H1 (cell line): ENCODE measurements at regions not wholly inside any gene's neighbourhood (a gene's known extent, or its start where the extent isn't known, plus 50 kb on each side); places are given as distances from the start of the nearest gene placed in this dataset.

ENCODE experiments used
- CTCF ChIA-PET: fragments of 300-600 bp; sonication (Branson Sonifier 250); formaldehyde crosslinking; loops from one replicate; lab custom pipeline; 2021; ENCODE audit not compliant: partially characterized antibody; lab: Charles Lee
- POLR2A ChIA-PET: fragments of 300-600 bp; sonication (Branson Sonifier 250); formaldehyde crosslinking; loops from one replicate; lab custom pipeline; 2021; ENCODE audit warnings: inconsistent platforms; ENCODE audit not compliant: partially characterized antibody; lab: Charles Lee
- DNase-seq, 2 experiments: peaks; one replicate each; pipeline versions ENCODE4 v3.0.0 to v3.0.0-alpha.2; 2010 to 2022; ENCODE audit warnings: low spot score in 2 of 2, low read depth in 1 of 2, mixed read lengths in 1 of 2
- FAIRE-seq: peaks from 2 replicates; lab custom pipeline; 2011; peaks lifted over from hg19 to GRCh38; lab: Jason Lieb, UNC
- H2AFZ ChIP-seq: 2 replicates; pipeline ENCODE4 v1.8.1; 2012; ENCODE audit warnings: low read length, inconsistent platforms
- H2AK5ac ChIP-seq: 2 replicates; pipeline ENCODE4 v1.6.1; 2013; ENCODE audit warnings: low read depth, low read length
- H2BK120ac ChIP-seq: replicated peaks from 2 replicates; pipeline ENCODE3; 2013; ENCODE audit warnings: low read depth, low read length, inconsistent platforms
- H2BK12ac ChIP-seq: 2 replicates; pipeline ENCODE4 v1.6.1; 2013; ENCODE audit warnings: low read depth, low read length
- H2BK15ac ChIP-seq: 2 replicates; pipeline ENCODE4 v1.6.1; 2013; ENCODE audit warnings: low read length
- H2BK20ac ChIP-seq: 2 replicates; pipeline ENCODE4 v1.6.1; 2013; ENCODE audit warnings: low read length
- H2BK5ac ChIP-seq: 2 replicates; pipeline ENCODE4 v1.6.1; 2013; ENCODE audit warnings: low read depth, low read length
- H3K14ac ChIP-seq: 2 replicates; pipeline ENCODE4 v1.6.1; 2013; ENCODE audit warnings: inconsistent platforms; ENCODE audit not compliant: insufficient read length
- H3K18ac ChIP-seq: 2 replicates; pipeline ENCODE4 v1.6.1; 2013; ENCODE audit warnings: low read length; ENCODE audit errors: extremely low read depth
- H3K23ac ChIP-seq: 2 replicates; pipeline ENCODE4 v1.6.1; 2013; ENCODE audit warnings: inconsistent platforms; ENCODE audit not compliant: insufficient read length
- H3K23me2 ChIP-seq: 2 replicates; pipeline ENCODE4 v1.6.1; 2013; ENCODE audit warnings: low read depth, low read length
- H3K27ac ChIP-seq: 2 replicates; pipeline ENCODE4 v1.6.1; 2011; ENCODE audit warnings: low read depth, low read length, inconsistent platforms
- H3K27me3 ChIP-seq, 4 experiments: replicated peaks in 1 of 4; 1 replicate in 1 of 4; 2 replicates in 3 of 4; pipeline versions ENCODE4 v1.6.1 to v1.8.1; 2011 to 2013; ENCODE audit warnings: low read length in 3 of 4, mild to moderate bottlenecking in 3 of 4, inconsistent platforms in 2 of 4, mixed read lengths in 2 of 4, moderate library complexity in 1 of 4; ENCODE audit not compliant: control insufficient read depth in 3 of 4, insufficient read depth in 3 of 4; ENCODE audit errors: extremely low read depth in 1 of 4
- H3K36me3 ChIP-seq, 4 experiments: 2 replicates each; pipeline versions ENCODE4 v1.6.1 to v1.8.1; 2011 to 2013; ENCODE audit warnings: mild to moderate bottlenecking in 4 of 4, low read length in 3 of 4, moderate library complexity in 2 of 4, control low read depth in 1 of 4, inconsistent platforms in 1 of 4; ENCODE audit not compliant: insufficient read depth in 4 of 4, control insufficient read depth in 2 of 4
- H3K4ac ChIP-seq: replicated peaks from 2 replicates; pipeline ENCODE3; 2013; ENCODE audit warnings: low read length, low read depth, mixed read lengths, inconsistent platforms; ENCODE audit not compliant: insufficient read length
- H3K4me1 ChIP-seq, 4 experiments: replicated peaks in 1 of 4; 1 replicate in 1 of 4; 2 replicates in 3 of 4; pipeline versions ENCODE4 v1.6.1 to v1.8.1; 2011 to 2013; ENCODE audit warnings: low read length in 3 of 4, inconsistent platforms in 2 of 4, mixed read lengths in 1 of 4; ENCODE audit not compliant: insufficient read depth in 4 of 4, control insufficient read depth in 3 of 4
- H3K4me2 ChIP-seq, 2 experiments: 2 replicates each; pipeline versions ENCODE4 v1.6.1 to v1.8.1; 2011 to 2013; ENCODE audit warnings: low read depth in 2 of 2, low read length in 2 of 2, control low read depth in 1 of 2, inconsistent platforms in 1 of 2, mild to moderate bottlenecking in 1 of 2; ENCODE audit not compliant: insufficient read depth in 1 of 2
- H3K4me3 ChIP-seq, 4 experiments: fragments of 200-600, 300-600 bp in 1 of 4; sonication (generic), shearing (Covaris generic), sonication (Bioruptor Twin) in 1 of 4; 2 replicates each; pipeline versions ENCODE4 v1.5.1 to v1.8.1; 2011 to 2016; ENCODE audit warnings: low read length in 4 of 4, low read depth in 3 of 4, control low read depth in 2 of 4, inconsistent platforms in 2 of 4, mild to moderate bottlenecking in 2 of 4, mixed read lengths in 1 of 4, moderate library complexity in 1 of 4; ENCODE audit not compliant: insufficient read depth in 2 of 4; ENCODE audit errors: extremely low read depth in 1 of 4
- H3K56ac ChIP-seq: replicated peaks from 2 replicates; pipeline ENCODE3; 2013; ENCODE audit warnings: low read depth, mild to moderate bottlenecking, mixed read lengths, low read length, inconsistent platforms; ENCODE audit not compliant: insufficient read length
- H3K79me1 ChIP-seq: 2 replicates; pipeline ENCODE4 v1.6.1; 2013; ENCODE audit warnings: low read depth, low read length, control low read depth
- H3K79me2 ChIP-seq, 2 experiments: 2 replicates each; pipeline versions ENCODE4 v1.6.1 to v1.8.1; 2012 to 2013; ENCODE audit warnings: low read length in 2 of 2, mild to moderate bottlenecking in 2 of 2, inconsistent platforms in 1 of 2; ENCODE audit not compliant: insufficient read depth in 2 of 2, control insufficient read depth in 1 of 2
- H3K9ac ChIP-seq, 4 experiments: replicated peaks in 1 of 4; 1 replicate in 1 of 4; 2 replicates in 3 of 4; pipeline versions ENCODE4 v1.6.1 to v1.8.1; 2011 to 2013; ENCODE audit warnings: low read depth in 3 of 4, low read length in 3 of 4, control low read depth in 2 of 4, mild to moderate bottlenecking in 2 of 4, moderate library complexity in 2 of 4, inconsistent platforms in 1 of 4; ENCODE audit errors: extremely low read depth in 1 of 4
- H3K9me3 ChIP-seq, 2 experiments: 2 replicates each; pipeline versions ENCODE4 v1.6.1 to v1.8.1; 2012 to 2013; ENCODE audit warnings: mild to moderate bottlenecking in 2 of 2, moderate library complexity in 2 of 2, control low read depth in 1 of 2, inconsistent platforms in 1 of 2, low read depth in 1 of 2, low read length in 1 of 2, mixed read lengths in 1 of 2; ENCODE audit not compliant: insufficient read depth in 2 of 2
- H4K20me1 ChIP-seq, 2 experiments: replicated peaks in 1 of 2; 2 replicates each; pipeline versions ENCODE3 to v1.8.1; 2011 to 2013; ENCODE audit warnings: inconsistent platforms in 2 of 2, low read length in 2 of 2, mild to moderate bottlenecking in 1 of 2; ENCODE audit not compliant: insufficient read depth in 2 of 2, control insufficient read depth in 1 of 2
- H4K5ac ChIP-seq: 2 replicates; pipeline ENCODE4 v1.6.1; 2013; ENCODE audit warnings: low read length, low read depth, mixed read lengths, inconsistent platforms; ENCODE audit not compliant: insufficient read length
- H4K8ac ChIP-seq: 2 replicates; pipeline ENCODE4 v1.8.0; 2013; ENCODE audit warnings: mild to moderate bottlenecking, moderate library complexity, low read length, inconsistent platforms; ENCODE audit not compliant: insufficient read depth; ENCODE audit errors: extremely low read depth
- H4K91ac ChIP-seq: replicated peaks from 2 replicates; pipeline ENCODE3; 2013; ENCODE audit warnings: low read length, mixed read lengths, inconsistent platforms; ENCODE audit not compliant: insufficient read length
- BCL11A ChIP-seq, 2 experiments: IDR thresholded peaks; one replicate each; pipeline ENCODE4 v1.6.1; 2011; ENCODE audit warnings: low read depth in 2 of 2, low read length in 2 of 2, mild to moderate bottlenecking in 2 of 2
- GABPA ChIP-seq: IDR thresholded peaks from 2 replicates; pipeline ENCODE4 v1.6.1; 2011; ENCODE audit warnings: mild to moderate bottlenecking, low read length, moderate library complexity, borderline replicate concordance; ENCODE audit not compliant: insufficient read depth
- WGBS, 2 experiments: shearing (Covaris generic) in 1 of 2; methylation state at CpG; one replicate each; pipeline versions ENCODE4 v1.1.6 to v1.1.7; 2013 to 2015; ENCODE audit warnings: low lambda C conversion rate in 2 of 2, mixed read lengths in 2 of 2, inconsistent platforms in 1 of 2, low coverage in 1 of 2, missing lambda C conversion rate in 1 of 2; ENCODE audit not compliant: insufficient replicate concordance in 2 of 2, insufficient coverage in 1 of 2, insufficient read length in 1 of 2; ENCODE audit errors: extremely low coverage in 1 of 2, missing lambda C conversion rate in 1 of 2; 5-methylcytosine and 5-hydroxymethylcytosine counted together

GRCh38 chr5:92775711-92776615 is 805.1 kb downstream of the NR2F1-AS1 start:
- Histone ChIP-seq H3K23ac (no peak overlapping the region), H3K4me1 (peaks cover 0 to 5% (median 0%) of the 10 kb centered on the region in 4 experiments; a peak in 2 of 7 replicates), H4K8ac (no peak overlapping the region), H3K79me1 (no peaks in the 10 kb centered on the region), H2BK120ac (no peak overlapping the region), H3K4me3 (no peak overlapping the region), H3K56ac (no peak overlapping the region), H4K5ac (no peak overlapping the region), H3K79me2 (no peaks in the 10 kb centered on the region), H2BK12ac (no peak overlapping the region), H3K27ac (no peak overlapping the region), H3K14ac (no peak overlapping the region), H3K9me3 (no peaks in the 10 kb centered on the region), H2BK20ac (no peak overlapping the region), H3K4me2 (no peak overlapping the region), H3K4ac (no peak overlapping the region), H3K36me3 (no peaks in the 10 kb centered on the region), H2AK5ac (no peak overlapping the region), H2AFZ (peak overlapping the region; percentile 40; the same call in 1 of the 2 replicates), H4K91ac (no peak overlapping the region), H4K20me1 (no peaks in the 10 kb centered on the region), H3K27me3 (no peaks in the 10 kb centered on the region), H3K9ac (no peak overlapping the region), H2BK15ac (no peak overlapping the region), H3K18ac (no peak overlapping the region), H2BK5ac (no peak overlapping the region), H3K23me2 (no peaks in the 10 kb centered on the region)
- ChIA-PET POLR2A (no interaction called here), CTCF (interaction anchor here (0.6 to 1.1 kb wide), 3 partner anchors 23 to 1118 kb away, joined by 3 read pairs; no protein-coding TSS in a partner anchor)
- no peak for TF ChIP-seq BCL11A (IDR thresholded peaks at IDR 0.05; ENCODE audit: low read depth in 2 of 2, low read length in 2 of 2)
- TF ChIP-seq GABPA = no peak
- no peak for FAIRE-seq
- WGBS, 2 experiments = 92% methylated on average over 5 of the region's 5 CpGs; no CpG with 5 or more reads in 1 of the 2 experiments
- no peak for DNase-seq
